Caco-2 (cell line): ENCODE measurements at regions not wholly inside any gene's neighbourhood (a gene's known extent, or its start where the extent isn't known, plus 50 kb on each side); places are given as distances from the start of the nearest gene placed in this dataset.

ENCODE experiments used
- BruUV-seq: library from RNA; stranded (reverse); fragments of 400-500 nt; replicated peaks from 2 replicates; lab custom pipeline; 2021; lab: Mats Ljungman, UMichigan
- CTCF ChIA-PET: fragments of 300-600 bp; sonication (Branson Sonifier 250); formaldehyde crosslinking; loops from one replicate; lab custom pipeline; 2022; ENCODE audit warnings: antibody characterized with exemption; lab: Charles Lee
- POLR2A ChIA-PET: fragments of 300-600 bp; sonication (Branson Sonifier 250); formaldehyde crosslinking; loops from one replicate; lab custom pipeline; 2022; ENCODE audit warnings: antibody characterized with exemption; lab: Charles Lee
- DNase-seq, 2 experiments: peaks; one replicate each; pipeline versions ENCODE4 v3.0.0 to v3.0.0-alpha.2; 2020 to 2022
- H3K27me3 ChIP-seq: replicated peaks from 2 replicates; pipeline ENCODE4 v1.6.0; 2011; ENCODE audit warnings: low read length; ENCODE audit not compliant: control insufficient read depth, insufficient read depth
- H3K36me3 ChIP-seq: 2 replicates; pipeline ENCODE4 v1.5.1; 2011; ENCODE audit warnings: low read length; ENCODE audit not compliant: control insufficient read depth, insufficient read depth
- H3K4me1 ChIP-seq: fragments of 250-450 bp; sonication (Bioruptor Pico); 2 replicates; pipeline ENCODE4 v1.5.1; 2020; ENCODE audit warnings: mild to moderate bottlenecking
- H3K4me3 ChIP-seq: 2 replicates; pipeline ENCODE4 v1.5.1; 2011; ENCODE audit warnings: low read depth, mild to moderate bottlenecking, control low read depth, low read length
- H3K9me3 ChIP-seq: fragments of 250-450 bp; sonication (Bioruptor Pico); 2 replicates; pipeline ENCODE4 v1.5.1; 2020; ENCODE audit warnings: mild to moderate bottlenecking, moderate library complexity
- H3K27ac Mint-ChIP-seq: one replicate; pipeline ENCODE4 v1.8.0; 2022; ENCODE audit warnings: mixed read lengths; ENCODE audit not compliant: unreplicated experiment
- H3K27me3 Mint-ChIP-seq: one replicate; pipeline ENCODE4 v1.8.0; 2022; ENCODE audit warnings: mixed read lengths; ENCODE audit not compliant: insufficient read depth, unreplicated experiment
- H3K36me3 Mint-ChIP-seq: one replicate; pipeline ENCODE4 v1.8.0; 2022; ENCODE audit warnings: mild to moderate bottlenecking, mixed read lengths; ENCODE audit not compliant: insufficient read depth, unreplicated experiment
- H3K4me1 Mint-ChIP-seq: one replicate; pipeline ENCODE4 v1.8.0; 2022; ENCODE audit warnings: low read depth, mixed read lengths; ENCODE audit not compliant: unreplicated experiment
- H3K4me3 Mint-ChIP-seq: one replicate; pipeline ENCODE4 v1.8.0; 2022; ENCODE audit warnings: mild to moderate bottlenecking, moderate library complexity, mixed read lengths; ENCODE audit not compliant: unreplicated experiment
- H3K9me3 Mint-ChIP-seq: one replicate; pipeline ENCODE4 v1.8.0; 2022; ENCODE audit warnings: mixed read lengths; ENCODE audit not compliant: unreplicated experiment
- CTCF ChIP-seq, 2 experiments: fragments of 200-600 bp in 1 of 2; IDR thresholded peaks; 1 replicate in 1 of 2; 2 replicates in 1 of 2; pipeline versions ENCODE4 v1.5.1 to v1.8.0; 2011 to 2022; ENCODE audit warnings: antibody characterized with exemption in 1 of 2, control low read depth in 1 of 2, inconsistent platforms in 1 of 2, low read depth in 1 of 2, low read length in 1 of 2, mild to moderate bottlenecking in 1 of 2, moderate library complexity in 1 of 2; ENCODE audit not compliant: insufficient read depth in 1 of 2, severe bottlenecking in 1 of 2, unreplicated experiment in 1 of 2
- intact Hi-C: fragments of 100-400 bp; cut with micrococcal nuclease; formaldehyde crosslinking; loops from one replicate; pipeline ENCODE4 v1.10.0; 2022; ENCODE audit not compliant: unreplicated experiment

- intact Hi-C loops = no loop called here
- no peak for DNase-seq
- H3K27me3 Mint-ChIP-seq = no peaks in the 10 kb centered on the region
- Histone ChIP-seq H3K4me3 (no peak overlapping the region), H3K9me3 (no peaks in the 10 kb centered on the region), H3K4me1 (no peaks in the 10 kb centered on the region), H3K36me3 (no peaks in the 10 kb centered on the region), H3K27me3 (no peaks in the 10 kb centered on the region)
- H3K9me3 Mint-ChIP-seq = no peaks in the 10 kb centered on the region
- H3K4me1 Mint-ChIP-seq = no peaks in the 10 kb centered on the region
- no peak overlapping the region for H3K27ac Mint-ChIP-seq
- H3K4me3 Mint-ChIP-seq = no peak overlapping the region
- no peak for TF ChIP-seq CTCF (IDR thresholded peaks at IDR 0.05; ENCODE audit: insufficient read depth in 1 of 2, low read depth in 1 of 2, low read length in 1 of 2, severe bottlenecking in 1 of 2, unreplicated experiment in 1 of 2)
- no peaks in the 10 kb centered on the region for H3K36me3 Mint-ChIP-seq
- ChIA-PET CTCF (no interaction called here), POLR2A (no interaction called here)
- BruUV-seq = no TSS peak
Observed at GRCh38 chr6:105539911-105540310, 137.0 kb upstream of the PREP start.

GRCh38 chr6:105537981-105538578 lies 135.2 kb upstream of the PREP start:
- no peak for DNase-seq
- Histone ChIP-seq H3K4me1 (no peaks in the 10 kb centered on the region), H3K27me3 (no peaks in the 10 kb centered on the region), H3K36me3 (no peaks in the 10 kb centered on the region), H3K4me3 (no peak overlapping the region), H3K9me3 (no peaks in the 10 kb centered on the region)
- intact Hi-C loops = no loop called here
- H3K9me3 Mint-ChIP-seq = no peaks in the 10 kb centered on the region
- BruUV-seq = no TSS peak
- ChIA-PET CTCF (no interaction called here), POLR2A (interaction anchor here (0.7 kb wide), 1 partner anchor 14 kb away, joined by 3 read pairs; no protein-coding TSS in a partner anchor)
- no peaks in the 10 kb centered on the region for H3K36me3 Mint-ChIP-seq
- no peak overlapping the region for H3K4me3 Mint-ChIP-seq
- H3K27ac Mint-ChIP-seq = no peak overlapping the region
- TF ChIP-seq CTCF (IDR thresholded peaks at IDR 0.05; ENCODE audit: insufficient read depth in 1 of 2, low read depth in 1 of 2, low read length in 1 of 2, severe bottlenecking in 1 of 2, unreplicated experiment in 1 of 2) = no peak
- H3K4me1 Mint-ChIP-seq = no peaks in the 10 kb centered on the region
- H3K27me3 Mint-ChIP-seq = no peaks in the 10 kb centered on the region

- no peak for DNase-seq
- H3K27me3 Mint-ChIP-seq = peaks cover 2% of the 10 kb centered on the region
- Histone ChIP-seq H3K36me3 (no peaks in the 10 kb centered on the region), H3K9me3 (no peaks in the 10 kb centered on the region), H3K4me1 (no peaks in the 10 kb centered on the region), H3K27me3 (no peaks in the 10 kb centered on the region), H3K4me3 (no peak overlapping the region)
- no peak for TF ChIP-seq CTCF (IDR thresholded peaks at IDR 0.05; ENCODE audit: insufficient read depth in 1 of 2, low read depth in 1 of 2, low read length in 1 of 2, severe bottlenecking in 1 of 2, unreplicated experiment in 1 of 2)
- intact Hi-C loops = no loop called here
- no TSS peak for BruUV-seq
- no peaks in the 10 kb centered on the region for H3K9me3 Mint-ChIP-seq
- ChIA-PET POLR2A (no interaction called here), CTCF (no interaction called here)
- H3K27ac Mint-ChIP-seq = no peak overlapping the region
- H3K4me1 Mint-ChIP-seq = no peaks in the 10 kb centered on the region
- no peak overlapping the region for H3K4me3 Mint-ChIP-seq
- H3K36me3 Mint-ChIP-seq = no peaks in the 10 kb centered on the region
Observed at GRCh38 chr6:105536961-105537360, 134.1 kb upstream of the PREP start.
